H1 (cell line): ENCODE measurements at regions not wholly inside any gene's neighbourhood (a gene's known extent, or its start where the extent isn't known, plus 50 kb on each side); places are given as distances from the start of the nearest gene placed in this dataset.

Experiments
- BRCA1 ChIP-seq: IDR thresholded peaks from 2 replicates; pipeline ENCODE4 v1.6.1; 2012; ENCODE audit warnings: low read depth, low read length, improper control_type of control experiment
- CHD7 ChIP-seq: fragments of 300-600 bp; sonication (generic); IDR thresholded peaks from 2 replicates; pipeline ENCODE4 v1.7.1; 2012; ENCODE audit warnings: low read length, moderate library complexity, mild to moderate bottlenecking, inconsistent platforms; ENCODE audit not compliant: insufficient replicate concordance
- EP300 ChIP-seq, 2 experiments: IDR thresholded peaks; 1 replicate in 1 of 2; 2 replicates in 1 of 2; pipeline ENCODE4 v1.6.1; 2011 to 2012; ENCODE audit warnings: low read depth in 2 of 2, low read length in 2 of 2, mild to moderate bottlenecking in 2 of 2, borderline replicate concordance in 1 of 2, inconsistent platforms in 1 of 2, moderate library complexity in 1 of 2
- GABPA ChIP-seq: IDR thresholded peaks from 2 replicates; pipeline ENCODE4 v1.6.1; 2011; ENCODE audit warnings: mild to moderate bottlenecking, low read length, moderate library complexity, borderline replicate concordance; ENCODE audit not compliant: insufficient read depth
- GTF2F1 ChIP-seq: IDR thresholded peaks from 2 replicates; pipeline ENCODE4 v1.6.1; 2012; ENCODE audit warnings: low read depth, low read length, improper control_type of control experiment, borderline replicate concordance
- NANOG ChIP-seq: IDR thresholded peaks from 2 replicates; pipeline ENCODE4 v1.6.1; 2011; ENCODE audit warnings: low read length, low read depth, mild to moderate bottlenecking, inconsistent platforms; ENCODE audit not compliant: insufficient read depth, poor library complexity, severe bottlenecking
- RFX5 ChIP-seq: IDR thresholded peaks from 2 replicates; pipeline ENCODE4 v1.6.1; 2011; ENCODE audit warnings: low read depth, low read length, improper control_type of control experiment, borderline replicate concordance
- SP1 ChIP-seq: IDR thresholded peaks from 2 replicates; pipeline ENCODE4 v1.6.1; 2011; ENCODE audit warnings: low read depth, low read length

GRCh38 chr6:4670290-4670689 lies 105.9 kb upstream of the CDYL start (continued):
- TF ChIP-seq CHD7 (no peak), RFX5 (no peak), NANOG (no peak), GTF2F1 (no peak), GABPA (no peak), EP300 (IDR thresholded peaks at IDR 0.05; ENCODE audit: borderline replicate concordance in 1 of 2, low read depth in 2 of 2, low read length in 2 of 2) (no peak), BRCA1 (no peak), SP1 (no peak)
